ENCODE measurements at regions not wholly inside any gene's neighbourhood (a gene's known extent, or its start where the extent isn't known, plus 50 kb on each side); places are given as distances from the start of the nearest gene placed in this dataset.

GRCh38 chr2:49831698-49832367 lies 677.5 kb upstream of the FSHR start:
- no peaks in the 10 kb centered on the region for H3K36me3 ChIP-seq
- no peak for DNase-seq
- TF ChIP-seq CTCF (IDR thresholded peaks at IDR 0.05) (no peak), POLR2A (IDR thresholded peaks at IDR 0.05) (no peak)
- H3K27ac ChIP-seq: no peak overlapping the region
- H3K4me3 ChIP-seq: no peak overlapping the region
- H3K4me1 ChIP-seq: no peaks in the 10 kb centered on the region
- H3K9me3 ChIP-seq: no peaks in the 10 kb centered on the region
- H3K27me3 ChIP-seq: no peaks in the 10 kb centered on the region

GRCh38 chr2:49830846-49831245 lies 676.5 kb upstream of the FSHR start:
- no peak overlapping the region for H3K4me3 ChIP-seq
- no peaks in the 10 kb centered on the region for H3K36me3 ChIP-seq
- no peak for DNase-seq
- H3K4me1 ChIP-seq: no peaks in the 10 kb centered on the region
- no peak overlapping the region for H3K27ac ChIP-seq
- TF ChIP-seq POLR2A (IDR thresholded peaks at IDR 0.05) (no peak), CTCF (IDR thresholded peaks at IDR 0.05) (no peak)
- no peaks in the 10 kb centered on the region for H3K9me3 ChIP-seq
- no peaks in the 10 kb centered on the region for H3K27me3 ChIP-seq

GRCh38 chr2:49827366-49827765 lies 673.1 kb upstream of the FSHR start:
- no peak overlapping the region for H3K4me3 ChIP-seq
- H3K27ac ChIP-seq: no peak overlapping the region
- DNase-seq: no peak
- H3K9me3 ChIP-seq: no peaks in the 10 kb centered on the region
- TF ChIP-seq POLR2A (IDR thresholded peaks at IDR 0.05) (no peak), CTCF (IDR thresholded peaks at IDR 0.05) (no peak)
- H3K27me3 ChIP-seq: no peaks in the 10 kb centered on the region
- no peaks in the 10 kb centered on the region for H3K36me3 ChIP-seq
- no peaks in the 10 kb centered on the region for H3K4me1 ChIP-seq

- no peak overlapping the region for H3K27ac ChIP-seq
These were observed 658.9 kb upstream of the FSHR start for GRCh38 chr2:49813208-49813607.

GRCh38 chr2:49812730-49813129 lies 658.4 kb upstream of the FSHR start:
- no peak for DNase-seq
- TF ChIP-seq CTCF (IDR thresholded peaks at IDR 0.05) (no peak), POLR2A (IDR thresholded peaks at IDR 0.05) (no peak)
- no peak overlapping the region for H3K27ac ChIP-seq
- no peaks in the 10 kb centered on the region for H3K4me1 ChIP-seq
- H3K4me3 ChIP-seq: no peak overlapping the region
- H3K36me3 ChIP-seq: no peaks in the 10 kb centered on the region
- H3K27me3 ChIP-seq: no peaks in the 10 kb centered on the region
- H3K9me3 ChIP-seq: no peaks in the 10 kb centered on the region

More at GRCh38 chr2:49813208-49813607, 658.9 kb upstream of the FSHR start:
- no peak for TF ChIP-seq CTCF (IDR thresholded peaks at IDR 0.05)
- TF ChIP-seq POLR2A (IDR thresholded peaks at IDR 0.05): no peak
- Histone ChIP-seq H3K9me3 (no peaks in the 10 kb centered on the region), H3K4me3 (no peak overlapping the region), H3K4me1 (no peaks in the 10 kb centered on the region), H3K36me3 (no peaks in the 10 kb centered on the region), H3K27me3 (no peaks in the 10 kb centered on the region)
- no peak for DNase-seq

GRCh38 chr2:49811502-49811901 lies 657.2 kb upstream of the FSHR start:
- DNase-seq: no peak
- Histone ChIP-seq H3K36me3 (no peaks in the 10 kb centered on the region), H3K4me1 (no peaks in the 10 kb centered on the region), H3K27me3 (no peaks in the 10 kb centered on the region), H3K27ac (no peak overlapping the region), H3K9me3 (no peaks in the 10 kb centered on the region), H3K4me3 (no peak overlapping the region)
- TF ChIP-seq CTCF (IDR thresholded peaks at IDR 0.05) (no peak), POLR2A (IDR thresholded peaks at IDR 0.05) (no peak)
